Glutamatergic neuron (in vitro differentiated cells): ENCODE measurements at regions not wholly inside any gene's neighbourhood (a gene's known extent, or its start where the extent isn't known, plus 50 kb on each side); places are given as distances from the start of the nearest gene placed in this dataset.

Experiments
- DNase-seq: peaks from one replicate; pipeline ENCODE4 v3.0.0; 2022
- H3K27ac Mint-ChIP-seq: one replicate; pipeline ENCODE4 v1.8.0; 2020; ENCODE audit warnings: mild to moderate bottlenecking, mixed read lengths, inconsistent platforms; ENCODE audit not compliant: unreplicated experiment
- H3K27me3 Mint-ChIP-seq: one replicate; pipeline ENCODE4 v1.8.0; 2020; ENCODE audit warnings: mild to moderate bottlenecking, moderate library complexity, mixed read lengths, inconsistent platforms; ENCODE audit not compliant: unreplicated experiment
- H3K36me3 Mint-ChIP-seq: one replicate; pipeline ENCODE4 v1.8.0; 2020; ENCODE audit warnings: mild to moderate bottlenecking, mixed read lengths, inconsistent platforms; ENCODE audit not compliant: unreplicated experiment
- H3K4me1 Mint-ChIP-seq: one replicate; pipeline ENCODE4 v1.8.0; 2020; ENCODE audit warnings: mild to moderate bottlenecking, low read depth, mixed read lengths, inconsistent platforms; ENCODE audit not compliant: unreplicated experiment
- H3K4me3 Mint-ChIP-seq: one replicate; pipeline ENCODE4 v1.8.0; 2020; ENCODE audit warnings: mild to moderate bottlenecking, mixed read lengths, inconsistent platforms; ENCODE audit not compliant: unreplicated experiment
- H3K9me3 Mint-ChIP-seq: one replicate; pipeline ENCODE4 v1.8.0; 2020; ENCODE audit warnings: mild to moderate bottlenecking, moderate library complexity, mixed read lengths, inconsistent platforms; ENCODE audit not compliant: unreplicated experiment
- CTCF ChIP-seq: fragments of 200-600 bp; sonication (generic); IDR thresholded peaks from one replicate; pipeline ENCODE4 v1.5.0; 2021; ENCODE audit not compliant: partially characterized antibody, unreplicated experiment

DNA sequence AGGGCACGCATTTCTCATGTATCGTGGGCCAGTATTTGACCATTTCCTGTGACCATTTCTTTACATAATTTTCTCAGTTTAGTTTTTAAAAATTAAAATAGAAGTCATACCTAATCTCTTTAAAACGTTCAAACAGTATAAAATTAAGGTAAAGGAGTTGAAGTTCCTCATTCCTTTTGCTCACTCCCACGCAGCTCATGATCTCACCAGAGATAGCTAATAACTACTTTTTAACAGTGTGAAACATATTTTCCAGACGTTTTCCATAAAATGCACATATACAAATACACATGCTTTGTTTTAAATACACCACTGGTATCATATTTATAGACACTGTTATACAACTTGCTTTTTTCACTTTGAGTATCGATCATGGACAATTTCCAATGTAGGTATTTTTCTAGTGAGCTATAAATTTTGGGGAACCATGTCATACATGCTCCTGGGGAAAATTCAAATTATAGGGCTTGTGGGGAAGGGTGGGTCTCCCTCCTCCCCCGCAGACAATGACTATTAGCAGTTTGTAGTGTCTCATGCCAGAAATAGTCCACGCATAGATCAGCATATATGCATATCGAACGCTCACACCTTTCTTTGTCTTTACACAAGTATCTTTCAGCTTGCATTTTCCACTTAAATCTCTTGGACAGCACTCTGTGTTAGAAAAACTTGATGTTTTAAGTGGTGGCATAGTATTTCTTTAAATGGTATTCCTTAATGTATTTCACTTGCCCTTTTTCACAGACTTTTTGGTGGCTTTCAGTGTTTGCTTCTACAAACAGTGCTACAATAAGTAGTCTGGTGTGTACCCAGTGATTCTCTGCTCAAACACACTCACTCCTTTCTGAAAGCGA, 145.5 kb upstream of the ZNF217 start:
- peaks cover 5% of the 10 kb centered on the region for H3K27me3 Mint-ChIP-seq
- no peak for DNase-seq
- peak overlapping the region; percentile 97 for H3K27ac Mint-ChIP-seq
- H3K9me3 Mint-ChIP-seq = peaks cover 14% of the 10 kb centered on the region
- H3K4me3 Mint-ChIP-seq = peak overlapping the region; percentile 79
- TF ChIP-seq CTCF = no peak
- no peaks in the 10 kb centered on the region for H3K36me3 Mint-ChIP-seq
- peaks cover 58% of the 10 kb centered on the region for H3K4me1 Mint-ChIP-seq

GRCh38 chr20:53738039-53738944, 144.7 kb upstream of the ZNF217 start:
- DNase-seq = peak; percentile 68
- Mint-ChIP-seq H3K4me3 (peak overlapping the region; percentile 78), H3K4me1 (peaks cover 59% of the 10 kb centered on the region), H3K27me3 (peaks cover 5% of the 10 kb centered on the region), H3K9me3 (peaks cover 19% of the 10 kb centered on the region), H3K27ac (peak overlapping the region; percentile 97), H3K36me3 (no peaks in the 10 kb centered on the region)
- TF ChIP-seq CTCF = no peak

DNA sequence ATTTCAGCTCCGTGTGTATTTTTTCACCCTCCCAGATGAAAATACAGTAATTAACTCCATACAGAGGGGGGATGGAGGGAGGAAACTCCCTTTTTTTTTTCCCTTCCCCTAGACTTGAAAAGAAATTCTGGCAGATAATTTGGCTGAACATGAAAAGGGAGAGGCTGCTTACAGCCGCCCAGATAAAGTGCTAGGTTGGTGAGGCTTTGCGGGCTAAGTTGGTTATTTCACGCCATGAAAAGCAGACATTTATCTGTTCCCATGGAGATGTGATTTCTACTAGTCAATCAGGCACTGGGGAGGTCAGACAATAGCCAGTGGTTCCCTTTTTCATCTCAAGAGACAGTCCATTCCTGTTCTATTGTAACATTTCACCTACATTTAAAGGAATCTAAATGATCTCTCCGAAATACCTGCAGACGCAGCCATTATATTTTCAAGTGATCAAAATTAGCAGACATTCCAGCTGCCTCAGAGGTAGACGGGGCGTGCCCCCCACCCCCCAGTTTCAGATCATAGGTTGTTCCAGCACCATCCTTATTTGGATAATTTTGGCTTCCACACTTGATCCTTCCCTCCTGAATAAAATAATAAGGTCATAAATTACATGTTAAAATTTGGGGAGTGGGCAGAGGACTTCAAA, 143.9 kb upstream of the ZNF217 start:
- Mint-ChIP-seq H3K9me3 (peaks cover 19% of the 10 kb centered on the region), H3K36me3 (peaks cover 3% of the 10 kb centered on the region), H3K4me1 (peaks cover 61% of the 10 kb centered on the region), H3K27ac (peak overlapping the region; percentile 97), H3K27me3 (peaks cover 5% of the 10 kb centered on the region), H3K4me3 (peak overlapping the region; percentile 78)
- TF ChIP-seq CTCF = no peak
- DNase-seq = no peak

DNA sequence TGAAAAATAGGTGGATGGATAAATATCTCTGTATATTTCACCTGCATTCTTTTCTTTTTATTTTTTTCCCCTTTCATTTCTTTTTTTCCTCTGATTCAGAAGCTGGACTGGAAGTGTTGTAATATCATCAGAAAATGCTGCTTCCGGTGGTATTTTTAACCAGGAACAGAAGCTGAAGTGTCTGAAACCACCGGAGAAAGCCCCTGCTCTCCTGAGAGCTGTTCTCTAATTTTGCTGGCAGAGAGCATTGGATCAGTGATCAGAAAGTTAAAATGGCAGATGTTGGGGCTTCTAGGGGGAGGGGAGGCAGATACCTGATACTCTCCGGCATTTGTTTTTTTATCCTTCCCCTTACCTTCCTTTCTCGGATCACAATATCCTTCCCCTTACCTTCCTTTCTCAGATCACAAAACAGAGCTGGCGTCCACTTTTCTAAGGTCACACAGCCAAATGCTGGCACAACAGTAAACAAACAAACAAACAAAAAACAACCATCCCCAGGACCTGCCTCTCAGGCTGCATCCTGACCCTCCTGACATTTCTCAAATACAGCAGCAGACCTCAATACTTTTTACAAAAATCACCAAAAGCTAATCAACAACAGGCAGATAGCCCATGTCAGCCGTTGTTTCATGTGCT, 143.2 kb upstream of the ZNF217 start:
- TF ChIP-seq CTCF = no peak
- H3K9me3 Mint-ChIP-seq = peaks cover 19% of the 10 kb centered on the region
- no peak for DNase-seq
- H3K4me3 Mint-ChIP-seq = peak overlapping the region; percentile 78
- peaks cover 5% of the 10 kb centered on the region for H3K27me3 Mint-ChIP-seq
- peaks cover 61% of the 10 kb centered on the region for H3K4me1 Mint-ChIP-seq
- peaks cover 3% of the 10 kb centered on the region for H3K36me3 Mint-ChIP-seq
- peak overlapping the region; percentile 97 for H3K27ac Mint-ChIP-seq
